Adrenal gland (tissue), 5 donors: ENCODE measurements at regions not wholly inside any gene's neighbourhood (a gene's known extent, or its start where the extent isn't known, plus 50 kb on each side); places are given as distances from the start of the nearest gene placed in this dataset.

Experiments
- CTCF ChIP-seq, 6 experiments: fragments of 450-650 bp in 4 of 6; fragments of 200-600 bp in 2 of 6; sonication (generic) in 1 of 6; IDR thresholded peaks; 1 replicate in 5 of 6; 2 replicates in 1 of 6; pipeline versions ENCODE4 v1.5.1 to v1.8.0; 2016 to 2021; ENCODE audit warnings: antibody characterized with exemption in 6 of 6, mild to moderate bottlenecking in 2 of 6, moderate library complexity in 1 of 6
- POLR2A ChIP-seq, 2 donors: fragments of 450-650 bp; IDR thresholded peaks; one replicate each; pipeline ENCODE4 v1.6.1; 2017; ENCODE audit warnings: antibody characterized with exemption in 2 of 2, mild to moderate bottlenecking in 2 of 2, moderate library complexity in 1 of 2
- donor health status: DM: no; HTN: no; CAD: no.

GRCh38 chr2:38224181-38224580 lies 148.2 kb upstream of the CYP1B1 start:
- TF ChIP-seq CTCF (IDR thresholded peaks at IDR 0.05), result no peak
- no peak for TF ChIP-seq POLR2A (IDR thresholded peaks at IDR 0.05)
